Endodermal cell (in vitro differentiated cells): ENCODE measurements at regions not wholly inside any gene's neighbourhood (a gene's known extent, or its start where the extent isn't known, plus 50 kb on each side); places are given as distances from the start of the nearest gene placed in this dataset.

ENCODE experiments used
- DNase-seq: peaks from one replicate; pipeline ENCODE4 v3.0.0-alpha.2; 2017
- H3K27ac ChIP-seq: 2 replicates; pipeline ENCODE4 v1.5.1; 2013; ENCODE audit warnings: mild to moderate bottlenecking, low read depth, low read length, moderate library complexity
- H3K27me3 ChIP-seq: 2 replicates; pipeline ENCODE4 v1.6.1; 2013; ENCODE audit warnings: mild to moderate bottlenecking, low read length, moderate library complexity; ENCODE audit not compliant: insufficient read depth, control insufficient read depth, poor library complexity, severe bottlenecking
- H3K36me3 ChIP-seq: 2 replicates; pipeline ENCODE4 v1.7.0; 2013; ENCODE audit warnings: mild to moderate bottlenecking, low read length, moderate library complexity; ENCODE audit not compliant: control insufficient read depth, insufficient read depth
- H3K4me1 ChIP-seq: one replicate; pipeline ENCODE4 v1.7.0; 2013; ENCODE audit warnings: low read length; ENCODE audit not compliant: control insufficient read depth, insufficient read depth
- H3K4me3 ChIP-seq: 2 replicates; pipeline ENCODE4 v1.5.1; 2013; ENCODE audit warnings: mild to moderate bottlenecking, low read length, moderate library complexity
- H3K9ac ChIP-seq: 2 replicates; pipeline ENCODE4 v1.6.1; 2013; ENCODE audit warnings: mild to moderate bottlenecking, low read length, moderate library complexity; ENCODE audit not compliant: poor library complexity, severe bottlenecking; ENCODE audit errors: extremely low read depth
- H3K9me3 ChIP-seq: 2 replicates; pipeline ENCODE4 v1.6.1; 2013; ENCODE audit warnings: mild to moderate bottlenecking, low read length, moderate library complexity; ENCODE audit not compliant: control insufficient read depth
- H3K27ac Mint-ChIP-seq: 2 replicates; pipeline ENCODE4 v1.8.0; 2020; ENCODE audit warnings: mixed read lengths
- H3K27me3 Mint-ChIP-seq: 2 replicates; pipeline ENCODE4 v1.8.0; 2021; ENCODE audit warnings: mild to moderate bottlenecking, mixed read lengths; ENCODE audit not compliant: insufficient read depth
- H3K36me3 Mint-ChIP-seq: 2 replicates; pipeline ENCODE4 v1.8.0; 2020; ENCODE audit warnings: low read depth, mixed read lengths
- H3K4me1 Mint-ChIP-seq: 2 replicates; pipeline ENCODE4 v1.8.0; 2020; ENCODE audit warnings: mixed read lengths
- H3K4me3 Mint-ChIP-seq: 2 replicates; pipeline ENCODE4 v1.8.0; 2020; ENCODE audit warnings: mild to moderate bottlenecking, moderate library complexity, mixed read lengths
- H3K9me3 Mint-ChIP-seq: 2 replicates; pipeline ENCODE4 v1.8.0; 2020; ENCODE audit warnings: mild to moderate bottlenecking, mixed read lengths
- WGBS, 2 experiments: methylation state at CpG; one replicate each; pipeline versions ENCODE4 v1.1.5 to v1.1.7; 2013; ENCODE audit warnings: missing lambda C conversion rate in 2 of 2, mixed read lengths in 1 of 2; ENCODE audit not compliant: insufficient coverage in 1 of 2, insufficient read length in 1 of 2; 5-methylcytosine and 5-hydroxymethylcytosine counted together
- TF ChIP-seq, protein P1 (sequence below): fragments of 200-600 bp; sonication (generic); conservative IDR thresholded peaks from 2 replicates; pipeline ENCODE4 v1.5.0; 2021; ENCODE audit warnings: antibody characterized with exemption, mild to moderate bottlenecking

DNA sequence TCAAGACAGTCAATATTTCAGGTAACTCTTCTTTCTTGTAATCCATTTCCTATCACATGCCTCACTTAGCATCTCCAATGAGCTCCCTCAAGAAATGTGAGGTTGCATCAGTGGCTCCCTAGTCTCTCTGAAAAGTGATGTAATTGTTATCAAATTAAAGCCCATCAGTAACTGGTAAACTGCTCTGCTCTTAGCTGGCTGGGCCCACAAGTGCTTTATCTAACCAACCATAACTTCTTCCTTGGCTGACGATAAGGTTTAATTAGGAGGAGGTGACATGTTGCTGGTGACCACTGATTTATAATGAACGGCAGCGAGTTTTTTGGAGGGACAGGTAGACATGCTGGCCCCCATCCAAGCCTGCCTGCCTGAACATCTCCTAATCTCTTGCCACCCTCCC, 79.6 kb downstream of the RTP4 start:
- Mint-ChIP-seq H3K4me3 (no peak overlapping the region), H3K27ac (no peak overlapping the region), H3K4me1 (peaks cover 34% of the 10 kb centered on the region), H3K9me3 (peaks cover 15% of the 10 kb centered on the region), H3K27me3 (no peaks in the 10 kb centered on the region), H3K36me3 (peaks cover 6% of the 10 kb centered on the region)
- no peak for DNase-seq
- TF ChIP-seq, protein P1, sequence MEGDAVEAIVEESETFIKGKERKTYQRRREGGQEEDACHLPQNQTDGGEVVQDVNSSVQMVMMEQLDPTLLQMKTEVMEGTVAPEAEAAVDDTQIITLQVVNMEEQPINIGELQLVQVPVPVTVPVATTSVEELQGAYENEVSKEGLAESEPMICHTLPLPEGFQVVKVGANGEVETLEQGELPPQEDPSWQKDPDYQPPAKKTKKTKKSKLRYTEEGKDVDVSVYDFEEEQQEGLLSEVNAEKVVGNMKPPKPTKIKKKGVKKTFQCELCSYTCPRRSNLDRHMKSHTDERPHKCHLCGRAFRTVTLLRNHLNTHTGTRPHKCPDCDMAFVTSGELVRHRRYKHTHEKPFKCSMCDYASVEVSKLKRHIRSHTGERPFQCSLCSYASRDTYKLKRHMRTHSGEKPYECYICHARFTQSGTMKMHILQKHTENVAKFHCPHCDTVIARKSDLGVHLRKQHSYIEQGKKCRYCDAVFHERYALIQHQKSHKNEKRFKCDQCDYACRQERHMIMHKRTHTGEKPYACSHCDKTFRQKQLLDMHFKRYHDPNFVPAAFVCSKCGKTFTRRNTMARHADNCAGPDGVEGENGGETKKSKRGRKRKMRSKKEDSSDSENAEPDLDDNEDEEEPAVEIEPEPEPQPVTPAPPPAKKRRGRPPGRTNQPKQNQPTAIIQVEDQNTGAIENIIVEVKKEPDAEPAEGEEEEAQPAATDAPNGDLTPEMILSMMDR = no peak
- no peaks in the 10 kb centered on the region for H3K36me3 ChIP-seq
- H3K27me3 ChIP-seq = no peaks in the 10 kb centered on the region
- H3K9me3 ChIP-seq = peaks cover 12% of the 10 kb centered on the region
- H3K9ac ChIP-seq = no peak overlapping the region
- H3K4me1 ChIP-seq = peaks cover 4% of the 10 kb centered on the region
- H3K4me3 ChIP-seq = no peak overlapping the region
- 90 to 100% methylated on average over 2 to 3 of the region's 3 CpGs for WGBS, 2 experiments
- no peak overlapping the region for H3K27ac ChIP-seq

DNA sequence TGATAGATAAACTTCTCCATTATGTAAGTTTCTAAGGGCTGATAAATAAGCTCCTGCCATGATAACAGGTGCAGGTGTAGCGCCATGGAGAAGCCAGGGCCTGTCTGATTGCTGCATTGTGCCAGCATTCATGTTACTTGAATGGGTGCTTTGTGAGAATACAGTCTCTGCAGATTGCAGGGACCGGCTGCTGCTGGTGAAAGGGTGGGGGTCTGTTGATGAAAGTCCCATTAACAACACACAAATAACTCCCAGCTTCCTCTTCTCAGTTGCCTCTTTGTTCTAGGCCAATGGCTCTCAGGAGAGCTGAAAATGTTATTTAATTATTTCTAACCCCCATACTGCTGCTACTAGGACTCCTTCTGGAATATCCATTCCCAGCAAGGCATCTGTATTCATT, 77.2 kb downstream of the RTP4 start:
- Histone ChIP-seq H3K27ac (no peak overlapping the region), H3K4me3 (no peak overlapping the region), H3K4me1 (peaks cover 6% of the 10 kb centered on the region), H3K9ac (no peak overlapping the region), H3K27me3 (no peaks in the 10 kb centered on the region), H3K9me3 (no peaks in the 10 kb centered on the region), H3K36me3 (no peaks in the 10 kb centered on the region)
- Mint-ChIP-seq H3K27me3 (no peaks in the 10 kb centered on the region), H3K36me3 (no peaks in the 10 kb centered on the region), H3K4me1 (peaks cover 26% of the 10 kb centered on the region), H3K4me3 (no peak overlapping the region), H3K27ac (no peak overlapping the region), H3K9me3 (peaks cover 4% of the 10 kb centered on the region)
- WGBS, 2 experiments = 97 to 100% methylated on average over 1 of the region's 2 CpGs
- TF ChIP-seq, protein P1 = no peak
- no peak for DNase-seq

DNA sequence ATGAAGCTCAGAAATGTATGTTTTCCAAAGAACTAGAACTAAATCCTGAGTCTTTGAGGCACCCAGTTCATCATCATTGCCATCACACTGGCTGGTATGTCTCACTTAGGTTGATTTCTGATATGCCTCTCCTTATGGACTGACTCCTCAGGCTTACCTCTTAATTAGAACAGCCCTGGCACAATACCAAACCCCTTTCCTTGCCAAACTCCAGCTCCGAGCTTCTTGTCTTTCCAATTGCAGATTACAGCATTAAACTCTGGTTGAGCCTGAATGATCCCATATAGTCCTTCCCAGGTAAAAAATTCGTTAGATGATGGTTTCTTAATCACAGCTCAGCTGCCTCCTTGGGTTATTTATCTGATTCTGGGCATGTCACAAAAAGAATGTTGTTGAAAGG, 66.3 kb downstream of the RTP4 start:
- no peak overlapping the region for H3K27ac Mint-ChIP-seq
- Histone ChIP-seq H3K9me3 (peaks cover 7% of the 10 kb centered on the region), H3K4me1 (no peaks in the 10 kb centered on the region), H3K4me3 (no peak overlapping the region), H3K9ac (no peak overlapping the region), H3K27me3 (no peaks in the 10 kb centered on the region), H3K36me3 (no peaks in the 10 kb centered on the region), H3K27ac (no peak overlapping the region)
- no peak for DNase-seq
- no peak overlapping the region for H3K4me3 Mint-ChIP-seq
- no peaks in the 10 kb centered on the region for H3K27me3 Mint-ChIP-seq
- H3K9me3 Mint-ChIP-seq = peaks cover 7% of the 10 kb centered on the region
- TF ChIP-seq, protein P1 = no peak
- peaks cover 5% of the 10 kb centered on the region for H3K4me1 Mint-ChIP-seq
- WGBS, 2 experiments = 88 to 92% methylated on average over 2 of the region's 2 CpGs
- peaks cover 5% of the 10 kb centered on the region for H3K36me3 Mint-ChIP-seq
